Fibroblast of lung (primary cell): ENCODE measurements at regions not wholly inside any gene's neighbourhood (a gene's known extent, or its start where the extent isn't known, plus 50 kb on each side); places are given as distances from the start of the nearest gene placed in this dataset.

Experiments used
- DNase-seq, 2 donors: peaks; one replicate each; pipeline versions ENCODE4 v3.0.0 to v3.0.0-alpha.2; 2010; ENCODE audit warnings: low read depth in 2 of 2
- H2AFZ ChIP-seq: 2 replicates; pipeline ENCODE4 v1.5.1; 2012; ENCODE audit warnings: low read length, control low read depth, inconsistent platforms
- H3K27ac ChIP-seq: 2 replicates; pipeline ENCODE4 v1.5.1; 2011; ENCODE audit warnings: low read length, control low read depth; ENCODE audit not compliant: insufficient read depth
- H3K27me3 ChIP-seq: 2 replicates; pipeline ENCODE4 v1.5.1; 2011; ENCODE audit warnings: mild to moderate bottlenecking, low read length; ENCODE audit not compliant: control insufficient read depth, insufficient read depth
- H3K36me3 ChIP-seq: 2 replicates; pipeline ENCODE4 v1.5.1; 2011; ENCODE audit warnings: low read length; ENCODE audit not compliant: control insufficient read depth, insufficient read depth
- H3K4me1 ChIP-seq: 2 replicates; pipeline ENCODE4 v1.5.1; 2011; ENCODE audit warnings: low read length; ENCODE audit not compliant: control insufficient read depth, insufficient read depth; ENCODE audit errors: extremely low read depth
- H3K4me2 ChIP-seq: 2 replicates; pipeline ENCODE4 v1.5.1; 2011; ENCODE audit warnings: low read length, control low read depth; ENCODE audit not compliant: insufficient read depth; ENCODE audit errors: extremely low read depth
- H3K4me3 ChIP-seq, 4 experiments: fragments of 200-600 bp in 1 of 4; sonication (generic) in 1 of 4; replicated peaks in 1 of 4; 2 replicates each; pipeline ENCODE4 v1.5.1; 2011 to 2016; ENCODE audit warnings: low read length in 4 of 4, low read depth in 3 of 4, mild to moderate bottlenecking in 3 of 4, control low read depth in 2 of 4, inconsistent platforms in 1 of 4, mixed read lengths in 1 of 4; ENCODE audit not compliant: insufficient read depth in 1 of 4; ENCODE audit errors: control extremely low read depth in 1 of 4
- H3K79me2 ChIP-seq: 2 replicates; pipeline ENCODE4 v1.5.1; 2012; ENCODE audit warnings: mild to moderate bottlenecking, low read length, inconsistent platforms; ENCODE audit not compliant: control insufficient read depth, insufficient read depth
- H3K9ac ChIP-seq: 2 replicates; pipeline ENCODE4 v1.5.1; 2011; ENCODE audit warnings: mild to moderate bottlenecking, low read length, control low read depth; ENCODE audit not compliant: insufficient read depth
- H3K9me3 ChIP-seq: 2 replicates; pipeline ENCODE4 v1.5.1; 2012; ENCODE audit warnings: low read depth, low read length; ENCODE audit not compliant: control insufficient read depth, insufficient read depth
- H4K20me1 ChIP-seq: 2 replicates; pipeline ENCODE4 v1.5.1; 2011; ENCODE audit warnings: low read length; ENCODE audit not compliant: control insufficient read depth, insufficient read depth; ENCODE audit errors: extremely low read depth
- EZH2 ChIP-seq: IDR thresholded peaks from 2 replicates; pipeline ENCODE4 v1.5.1; 2012; ENCODE audit warnings: low read length, control low read depth, mild to moderate bottlenecking; ENCODE audit errors: missing control alignments
- TF ChIP-seq, protein P1 (sequence below), 2 donors: IDR thresholded peaks in 1 of 2; conservative IDR thresholded peaks in 1 of 2; 1 replicate in 1 of 2; 2 replicates in 1 of 2; pipeline ENCODE4 v1.5.1; 2011 to 2012; ENCODE audit warnings: low read length in 2 of 2, control low read depth in 1 of 2, inconsistent platforms in 1 of 2, low read depth in 1 of 2, mild to moderate bottlenecking in 1 of 2

DNA sequence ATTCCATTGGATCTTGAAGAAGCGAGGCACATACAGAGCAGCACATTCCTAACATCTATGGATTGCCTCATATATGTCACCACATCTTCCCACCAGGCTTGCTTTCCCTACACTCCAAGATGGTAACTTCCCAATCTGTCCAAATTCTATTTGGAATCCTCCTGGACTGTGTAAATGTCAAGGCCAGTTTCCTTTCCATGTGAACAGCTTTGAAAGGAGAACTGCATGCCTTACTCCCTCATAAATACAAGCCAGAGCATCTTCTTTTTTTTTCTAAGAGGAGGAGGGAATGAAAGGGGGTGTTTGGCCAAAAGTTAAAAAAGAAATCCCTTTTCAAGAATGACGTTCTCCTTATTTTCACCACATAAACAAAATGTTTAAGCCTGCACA, 103.8 kb upstream of the OSR1 start:
- Histone ChIP-seq H3K4me2 (no peak overlapping the region), H3K36me3 (no peaks in the 10 kb centered on the region), H3K4me1 (no peaks in the 10 kb centered on the region), H3K4me3 (no peak overlapping the region), H2AFZ (no peak overlapping the region), H4K20me1 (no peaks in the 10 kb centered on the region), H3K79me2 (no peaks in the 10 kb centered on the region), H3K27me3 (peaks cover 3% of the 10 kb centered on the region), H3K9me3 (no peaks in the 10 kb centered on the region), H3K9ac (no peak overlapping the region), H3K27ac (no peak overlapping the region)
- TF ChIP-seq, protein P1, sequence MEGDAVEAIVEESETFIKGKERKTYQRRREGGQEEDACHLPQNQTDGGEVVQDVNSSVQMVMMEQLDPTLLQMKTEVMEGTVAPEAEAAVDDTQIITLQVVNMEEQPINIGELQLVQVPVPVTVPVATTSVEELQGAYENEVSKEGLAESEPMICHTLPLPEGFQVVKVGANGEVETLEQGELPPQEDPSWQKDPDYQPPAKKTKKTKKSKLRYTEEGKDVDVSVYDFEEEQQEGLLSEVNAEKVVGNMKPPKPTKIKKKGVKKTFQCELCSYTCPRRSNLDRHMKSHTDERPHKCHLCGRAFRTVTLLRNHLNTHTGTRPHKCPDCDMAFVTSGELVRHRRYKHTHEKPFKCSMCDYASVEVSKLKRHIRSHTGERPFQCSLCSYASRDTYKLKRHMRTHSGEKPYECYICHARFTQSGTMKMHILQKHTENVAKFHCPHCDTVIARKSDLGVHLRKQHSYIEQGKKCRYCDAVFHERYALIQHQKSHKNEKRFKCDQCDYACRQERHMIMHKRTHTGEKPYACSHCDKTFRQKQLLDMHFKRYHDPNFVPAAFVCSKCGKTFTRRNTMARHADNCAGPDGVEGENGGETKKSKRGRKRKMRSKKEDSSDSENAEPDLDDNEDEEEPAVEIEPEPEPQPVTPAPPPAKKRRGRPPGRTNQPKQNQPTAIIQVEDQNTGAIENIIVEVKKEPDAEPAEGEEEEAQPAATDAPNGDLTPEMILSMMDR (conservative IDR thresholded peaks at IDR 0.05 in 1 of 2, IDR thresholded peaks at IDR 0.05 in 1 of 2; ENCODE audit: low read depth in 1 of 2, low read length in 2 of 2), result no peak
- TF ChIP-seq EZH2, result no peak
- no peak for DNase-seq

DNA sequence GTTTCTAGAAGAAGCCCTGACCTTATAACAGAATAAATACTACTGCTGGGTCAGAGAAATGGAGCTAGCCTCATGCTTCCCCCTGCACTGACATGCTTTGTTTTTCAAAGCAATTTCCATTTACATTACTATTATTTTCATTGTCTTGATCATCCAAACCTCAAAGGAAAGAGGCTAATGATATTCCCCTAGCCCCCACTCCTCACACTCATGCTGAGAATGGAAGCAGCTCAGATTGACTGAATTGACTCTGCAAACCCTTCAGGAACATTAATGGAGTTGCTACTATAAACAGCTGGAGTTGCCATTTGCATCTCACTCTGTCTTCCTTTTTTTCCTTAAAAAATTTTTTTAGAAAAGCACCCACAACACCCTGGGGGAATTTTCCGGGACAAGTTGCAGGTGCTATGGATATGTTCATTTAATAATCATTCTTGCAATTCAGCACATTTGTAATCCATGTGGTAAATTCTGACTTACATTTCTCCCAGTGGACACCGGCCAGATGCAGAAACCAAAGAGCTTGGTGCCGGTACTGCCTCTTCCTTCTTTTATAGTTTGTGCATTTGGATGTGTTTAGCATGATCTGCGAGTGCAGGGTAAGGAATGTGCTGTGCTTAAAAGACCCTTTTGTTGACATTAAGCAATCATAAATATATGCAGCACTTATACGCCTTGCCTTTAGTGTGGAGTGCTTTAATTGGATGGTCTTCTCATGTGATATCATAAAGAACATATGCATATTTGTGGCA, 103.3 kb upstream of the OSR1 start:
- peak in 1 of 2 donors; percentile 34 for DNase-seq
- Histone ChIP-seq H2AFZ (no peak overlapping the region), H4K20me1 (no peaks in the 10 kb centered on the region), H3K27me3 (peaks cover 3% of the 10 kb centered on the region), H3K79me2 (no peaks in the 10 kb centered on the region), H3K4me1 (no peaks in the 10 kb centered on the region), H3K4me3 (no peak overlapping the region), H3K4me2 (no peak overlapping the region), H3K36me3 (no peaks in the 10 kb centered on the region), H3K9ac (no peak overlapping the region), H3K27ac (no peak overlapping the region), H3K9me3 (no peaks in the 10 kb centered on the region)
- TF ChIP-seq, protein P1 (conservative IDR thresholded peaks at IDR 0.05 in 1 of 2, IDR thresholded peaks at IDR 0.05 in 1 of 2; ENCODE audit: low read depth in 1 of 2, low read length in 2 of 2), result no peak
- TF ChIP-seq EZH2, result no peak

DNA sequence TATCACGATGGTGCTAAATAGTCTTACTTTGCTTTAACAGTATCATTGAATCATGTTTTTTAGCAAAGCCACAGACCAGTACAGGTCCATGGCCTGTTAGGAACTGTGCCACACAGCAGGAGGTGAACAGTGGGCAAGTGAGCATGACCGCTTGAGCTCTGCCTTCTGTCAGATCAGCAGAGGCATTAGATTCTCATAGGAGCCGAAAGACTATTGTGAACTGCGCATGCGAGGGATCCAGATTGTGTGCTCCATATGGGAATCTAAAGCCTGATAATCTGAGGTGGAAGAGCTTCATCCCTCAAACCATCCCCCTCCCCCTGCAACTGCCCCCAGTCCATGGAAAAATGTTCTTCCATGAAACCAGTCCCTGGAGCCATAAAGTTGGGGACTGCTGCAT, 102.3 kb upstream of the OSR1 start:
- no peak overlapping the region for H3K4me3 ChIP-seq
- TF ChIP-seq, protein P1 (conservative IDR thresholded peaks at IDR 0.05 in 1 of 2, IDR thresholded peaks at IDR 0.05 in 1 of 2; ENCODE audit: low read depth in 1 of 2, low read length in 2 of 2), result no peak
- TF ChIP-seq EZH2, result no peak
- DNase-seq, result no peak

More for the DNA sequence above, 102.3 kb upstream of the OSR1 start:
- H3K27ac ChIP-seq, result no peak overlapping the region
- no peaks in the 10 kb centered on the region for H4K20me1 ChIP-seq
- H3K79me2 ChIP-seq, result no peaks in the 10 kb centered on the region
- no peaks in the 10 kb centered on the region for H3K36me3 ChIP-seq
- no peak overlapping the region for H2AFZ ChIP-seq
- peaks cover 3% of the 10 kb centered on the region for H3K27me3 ChIP-seq
- H3K4me1 ChIP-seq, result no peaks in the 10 kb centered on the region
- no peak overlapping the region for H3K4me2 ChIP-seq
- H3K9ac ChIP-seq, result no peak overlapping the region
- no peaks in the 10 kb centered on the region for H3K9me3 ChIP-seq
